H1 (cell line): ENCODE measurements at regions not wholly inside any gene's neighbourhood (a gene's known extent, or its start where the extent isn't known, plus 50 kb on each side); places are given as distances from the start of the nearest gene placed in this dataset.

Source experiments
- CTCF ChIA-PET: fragments of 300-600 bp; sonication (Branson Sonifier 250); formaldehyde crosslinking; loops from one replicate; lab custom pipeline; 2021; ENCODE audit not compliant: partially characterized antibody; lab: Charles Lee
- POLR2A ChIA-PET: fragments of 300-600 bp; sonication (Branson Sonifier 250); formaldehyde crosslinking; loops from one replicate; lab custom pipeline; 2021; ENCODE audit warnings: inconsistent platforms; ENCODE audit not compliant: partially characterized antibody; lab: Charles Lee
- DNase-seq, 2 experiments: peaks; one replicate each; pipeline versions ENCODE4 v3.0.0 to v3.0.0-alpha.2; 2010 to 2022; ENCODE audit warnings: low spot score in 2 of 2, low read depth in 1 of 2, mixed read lengths in 1 of 2
- FAIRE-seq: peaks from 2 replicates; lab custom pipeline; 2011; peaks lifted over from hg19 to GRCh38; lab: Jason Lieb, UNC
- H2AFZ ChIP-seq: 2 replicates; pipeline ENCODE4 v1.8.1; 2012; ENCODE audit warnings: low read length, inconsistent platforms
- H2AK5ac ChIP-seq: 2 replicates; pipeline ENCODE4 v1.6.1; 2013; ENCODE audit warnings: low read depth, low read length
- H2BK120ac ChIP-seq: replicated peaks from 2 replicates; pipeline ENCODE3; 2013; ENCODE audit warnings: low read depth, low read length, inconsistent platforms
- H2BK12ac ChIP-seq: 2 replicates; pipeline ENCODE4 v1.6.1; 2013; ENCODE audit warnings: low read depth, low read length
- H2BK15ac ChIP-seq: 2 replicates; pipeline ENCODE4 v1.6.1; 2013; ENCODE audit warnings: low read length
- H2BK20ac ChIP-seq: 2 replicates; pipeline ENCODE4 v1.6.1; 2013; ENCODE audit warnings: low read length
- H2BK5ac ChIP-seq: 2 replicates; pipeline ENCODE4 v1.6.1; 2013; ENCODE audit warnings: low read depth, low read length
- H3K14ac ChIP-seq: 2 replicates; pipeline ENCODE4 v1.6.1; 2013; ENCODE audit warnings: inconsistent platforms; ENCODE audit not compliant: insufficient read length
- H3K18ac ChIP-seq: 2 replicates; pipeline ENCODE4 v1.6.1; 2013; ENCODE audit warnings: low read length; ENCODE audit errors: extremely low read depth
- H3K23ac ChIP-seq: 2 replicates; pipeline ENCODE4 v1.6.1; 2013; ENCODE audit warnings: inconsistent platforms; ENCODE audit not compliant: insufficient read length
- H3K23me2 ChIP-seq: 2 replicates; pipeline ENCODE4 v1.6.1; 2013; ENCODE audit warnings: low read depth, low read length
- H3K27ac ChIP-seq: 2 replicates; pipeline ENCODE4 v1.6.1; 2011; ENCODE audit warnings: low read depth, low read length, inconsistent platforms
- H3K27me3 ChIP-seq, 4 experiments: replicated peaks in 1 of 4; 1 replicate in 1 of 4; 2 replicates in 3 of 4; pipeline versions ENCODE4 v1.6.1 to v1.8.1; 2011 to 2013; ENCODE audit warnings: low read length in 3 of 4, mild to moderate bottlenecking in 3 of 4, inconsistent platforms in 2 of 4, mixed read lengths in 2 of 4, moderate library complexity in 1 of 4; ENCODE audit not compliant: control insufficient read depth in 3 of 4, insufficient read depth in 3 of 4; ENCODE audit errors: extremely low read depth in 1 of 4
- H3K36me3 ChIP-seq, 4 experiments: 2 replicates each; pipeline versions ENCODE4 v1.6.1 to v1.8.1; 2011 to 2013; ENCODE audit warnings: mild to moderate bottlenecking in 4 of 4, low read length in 3 of 4, moderate library complexity in 2 of 4, control low read depth in 1 of 4, inconsistent platforms in 1 of 4; ENCODE audit not compliant: insufficient read depth in 4 of 4, control insufficient read depth in 2 of 4
- H3K4ac ChIP-seq: replicated peaks from 2 replicates; pipeline ENCODE3; 2013; ENCODE audit warnings: low read length, low read depth, mixed read lengths, inconsistent platforms; ENCODE audit not compliant: insufficient read length
- H3K4me1 ChIP-seq, 4 experiments: replicated peaks in 1 of 4; 1 replicate in 1 of 4; 2 replicates in 3 of 4; pipeline versions ENCODE4 v1.6.1 to v1.8.1; 2011 to 2013; ENCODE audit warnings: low read length in 3 of 4, inconsistent platforms in 2 of 4, mixed read lengths in 1 of 4; ENCODE audit not compliant: insufficient read depth in 4 of 4, control insufficient read depth in 3 of 4
- H3K4me2 ChIP-seq, 2 experiments: 2 replicates each; pipeline versions ENCODE4 v1.6.1 to v1.8.1; 2011 to 2013; ENCODE audit warnings: low read depth in 2 of 2, low read length in 2 of 2, control low read depth in 1 of 2, inconsistent platforms in 1 of 2, mild to moderate bottlenecking in 1 of 2; ENCODE audit not compliant: insufficient read depth in 1 of 2
- H3K4me3 ChIP-seq, 4 experiments: fragments of 200-600, 300-600 bp in 1 of 4; sonication (generic), shearing (Covaris generic), sonication (Bioruptor Twin) in 1 of 4; 2 replicates each; pipeline versions ENCODE4 v1.5.1 to v1.8.1; 2011 to 2016; ENCODE audit warnings: low read length in 4 of 4, low read depth in 3 of 4, control low read depth in 2 of 4, inconsistent platforms in 2 of 4, mild to moderate bottlenecking in 2 of 4, mixed read lengths in 1 of 4, moderate library complexity in 1 of 4; ENCODE audit not compliant: insufficient read depth in 2 of 4; ENCODE audit errors: extremely low read depth in 1 of 4
- H3K56ac ChIP-seq: replicated peaks from 2 replicates; pipeline ENCODE3; 2013; ENCODE audit warnings: low read depth, mild to moderate bottlenecking, mixed read lengths, low read length, inconsistent platforms; ENCODE audit not compliant: insufficient read length
- H3K79me1 ChIP-seq: 2 replicates; pipeline ENCODE4 v1.6.1; 2013; ENCODE audit warnings: low read depth, low read length, control low read depth
- H3K79me2 ChIP-seq, 2 experiments: 2 replicates each; pipeline versions ENCODE4 v1.6.1 to v1.8.1; 2012 to 2013; ENCODE audit warnings: low read length in 2 of 2, mild to moderate bottlenecking in 2 of 2, inconsistent platforms in 1 of 2; ENCODE audit not compliant: insufficient read depth in 2 of 2, control insufficient read depth in 1 of 2
- H3K9ac ChIP-seq, 4 experiments: replicated peaks in 1 of 4; 1 replicate in 1 of 4; 2 replicates in 3 of 4; pipeline versions ENCODE4 v1.6.1 to v1.8.1; 2011 to 2013; ENCODE audit warnings: low read depth in 3 of 4, low read length in 3 of 4, control low read depth in 2 of 4, mild to moderate bottlenecking in 2 of 4, moderate library complexity in 2 of 4, inconsistent platforms in 1 of 4; ENCODE audit errors: extremely low read depth in 1 of 4
- H3K9me3 ChIP-seq, 2 experiments: 2 replicates each; pipeline versions ENCODE4 v1.6.1 to v1.8.1; 2012 to 2013; ENCODE audit warnings: mild to moderate bottlenecking in 2 of 2, moderate library complexity in 2 of 2, control low read depth in 1 of 2, inconsistent platforms in 1 of 2, low read depth in 1 of 2, low read length in 1 of 2, mixed read lengths in 1 of 2; ENCODE audit not compliant: insufficient read depth in 2 of 2
- H4K20me1 ChIP-seq, 2 experiments: replicated peaks in 1 of 2; 2 replicates each; pipeline versions ENCODE3 to v1.8.1; 2011 to 2013; ENCODE audit warnings: inconsistent platforms in 2 of 2, low read length in 2 of 2, mild to moderate bottlenecking in 1 of 2; ENCODE audit not compliant: insufficient read depth in 2 of 2, control insufficient read depth in 1 of 2
- H4K5ac ChIP-seq: 2 replicates; pipeline ENCODE4 v1.6.1; 2013; ENCODE audit warnings: low read length, low read depth, mixed read lengths, inconsistent platforms; ENCODE audit not compliant: insufficient read length
- H4K8ac ChIP-seq: 2 replicates; pipeline ENCODE4 v1.8.0; 2013; ENCODE audit warnings: mild to moderate bottlenecking, moderate library complexity, low read length, inconsistent platforms; ENCODE audit not compliant: insufficient read depth; ENCODE audit errors: extremely low read depth
- H4K91ac ChIP-seq: replicated peaks from 2 replicates; pipeline ENCODE3; 2013; ENCODE audit warnings: low read length, mixed read lengths, inconsistent platforms; ENCODE audit not compliant: insufficient read length
- EGR1 ChIP-seq: IDR thresholded peaks from 2 replicates; pipeline ENCODE4 v1.6.1; 2011; ENCODE audit warnings: low read depth, low read length, borderline replicate concordance
- SRF ChIP-seq: IDR thresholded peaks from 2 replicates; pipeline ENCODE4 v1.6.1; 2011; ENCODE audit warnings: mild to moderate bottlenecking, low read depth, low read length, moderate library complexity
- WGBS, 2 experiments: shearing (Covaris generic) in 1 of 2; methylation state at CpG; one replicate each; pipeline versions ENCODE4 v1.1.6 to v1.1.7; 2013 to 2015; ENCODE audit warnings: low lambda C conversion rate in 2 of 2, mixed read lengths in 2 of 2, inconsistent platforms in 1 of 2, low coverage in 1 of 2, missing lambda C conversion rate in 1 of 2; ENCODE audit not compliant: insufficient replicate concordance in 2 of 2, insufficient coverage in 1 of 2, insufficient read length in 1 of 2; ENCODE audit errors: extremely low coverage in 1 of 2, missing lambda C conversion rate in 1 of 2; 5-methylcytosine and 5-hydroxymethylcytosine counted together

DNA sequence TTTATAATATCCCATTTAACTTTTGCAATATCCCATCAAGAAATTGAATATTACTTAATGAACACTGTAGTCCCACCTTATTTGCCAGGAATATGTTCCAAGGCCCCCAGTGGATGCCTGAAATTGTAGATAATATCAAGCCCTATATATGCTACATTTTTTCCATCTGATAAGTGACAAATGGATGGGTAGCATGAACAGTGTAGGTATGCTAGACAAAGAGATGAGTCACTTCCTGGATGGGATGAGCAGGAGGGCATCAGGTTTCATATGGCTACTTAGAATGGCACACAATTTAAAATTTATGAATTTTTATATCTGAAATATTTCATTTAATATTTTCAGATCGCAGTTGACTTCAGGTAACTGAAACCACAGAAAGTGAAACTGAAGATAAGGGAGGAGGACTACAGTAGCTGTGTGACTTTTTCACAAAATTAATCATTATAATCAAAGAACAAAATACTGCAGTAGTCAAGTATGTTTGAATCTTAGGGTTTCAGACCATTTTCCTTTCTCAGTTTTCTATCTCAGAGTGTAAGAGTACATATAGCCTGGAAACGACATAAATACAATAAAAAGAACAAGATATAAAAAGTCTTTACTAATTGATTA is 636.4 kb upstream of the ARRDC3 start:
- Histone ChIP-seq H3K23me2 (no peaks in the 10 kb centered on the region), H3K79me1 (no peaks in the 10 kb centered on the region), H2BK12ac (no peak overlapping the region), H2AFZ (no peak overlapping the region), H3K4ac (no peak overlapping the region), H2BK15ac (no peak overlapping the region), H3K27me3 (no peaks in the 10 kb centered on the region), H3K14ac (no peak overlapping the region)
- CTCF ChIA-PET: no interaction called here
- TF ChIP-seq EGR1 (no peak), SRF (no peak)
- TF ChIP-seq, all 59 proteins: peak for 0
- 91% methylated on average over 2 of the region's 2 CpGs; no CpG with 5 or more reads in 1 of the 2 experiments for WGBS, 2 experiments
- no peak overlapping the region for H4K91ac ChIP-seq
- no peak overlapping the region for H4K8ac ChIP-seq
- H4K5ac ChIP-seq: no peak overlapping the region
- H4K20me1 ChIP-seq: no peaks in the 10 kb centered on the region
- H3K4me1 ChIP-seq: no peaks in the 10 kb centered on the region
- no peak overlapping the region for H2AK5ac ChIP-seq
- H3K23ac ChIP-seq: no peak overlapping the region
- no peaks in the 10 kb centered on the region for H3K79me2 ChIP-seq
- no peaks in the 10 kb centered on the region for H3K36me3 ChIP-seq
- FAIRE-seq: no peak
- POLR2A ChIA-PET: no interaction called here
- no peak overlapping the region for H3K18ac ChIP-seq
- H3K4me3 ChIP-seq: no peak overlapping the region
- no peak overlapping the region for H3K56ac ChIP-seq
- H2BK20ac ChIP-seq: no peak overlapping the region
- H3K9me3 ChIP-seq: no peaks in the 10 kb centered on the region
- no peak for DNase-seq
- no peak overlapping the region for H2BK5ac ChIP-seq
- no peak overlapping the region for H2BK120ac ChIP-seq
- no peak overlapping the region for H3K9ac ChIP-seq
- no peak overlapping the region for H3K27ac ChIP-seq
- H3K4me2 ChIP-seq: no peak overlapping the region
